GM21619 (cell line): ENCODE measurements at regions not wholly inside any gene's neighbourhood (a gene's known extent, or its start where the extent isn't known, plus 50 kb on each side); places are given as distances from the start of the nearest gene placed in this dataset.

Experiments
- ATAC-seq: cut with Tn5 transposase; IDR thresholded peaks from one replicate; pipeline ENCODE4 v1.9.1; 2021; ENCODE audit not compliant: unreplicated experiment

- ATAC-seq: no peak
These were observed 93.4 kb downstream of the ABHD5 start for GRCh38 chr3:43783987-43784639.

DNA sequence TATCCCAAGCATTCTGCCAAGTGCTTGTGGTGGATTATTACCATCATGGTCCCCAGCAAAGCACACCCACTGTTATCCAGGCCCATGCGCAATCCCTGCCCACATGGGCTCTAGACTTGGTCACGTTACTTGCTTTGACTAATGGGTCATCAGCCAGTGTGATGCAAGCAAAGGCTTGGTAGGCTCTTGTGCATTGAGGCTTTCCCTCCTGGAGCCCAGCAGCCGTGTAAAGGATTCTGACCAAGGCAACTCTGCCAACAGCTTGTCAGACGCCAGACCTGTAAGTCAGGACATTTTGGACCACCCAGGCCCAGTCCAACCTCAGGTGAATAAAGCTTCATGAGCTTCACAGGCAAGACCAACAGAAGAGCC is 93.9 kb downstream of the ABHD5 start:
- no peak for ATAC-seq

GRCh38 chr3:43785551-43785950 is 94.8 kb downstream of the ABHD5 start:
- no peak for ATAC-seq

- no peak for ATAC-seq
These were observed 95.4 kb downstream of the ABHD5 start for GRCh38 chr3:43786102-43786501.

GRCh38 chr3:43786526-43787305 is 96.0 kb downstream of the ABHD5 start:
- no peak for ATAC-seq

DNA sequence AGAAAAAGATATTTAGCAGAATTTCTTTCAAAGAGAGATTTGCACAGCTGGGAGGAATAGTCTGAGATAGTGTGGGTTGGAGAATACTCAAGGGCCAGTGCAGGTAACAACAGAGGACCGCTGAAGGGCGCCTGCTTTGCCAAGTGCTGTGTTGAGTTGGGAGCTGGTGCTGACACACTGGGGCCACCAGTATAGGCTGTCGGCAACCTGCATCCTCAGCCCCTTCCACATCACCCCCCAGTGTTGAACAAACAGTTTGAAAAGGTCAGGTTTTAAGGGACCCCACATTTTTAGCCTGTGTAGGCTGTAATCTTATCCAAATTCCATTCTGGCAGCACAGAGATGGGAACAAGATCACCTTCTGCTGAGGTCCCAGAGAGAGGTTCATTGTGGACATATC is 96.6 kb downstream of the ABHD5 start:
- ATAC-seq: no peak

GRCh38 chr3:43789028-43789427 is 98.3 kb downstream of the ABHD5 start:
- no peak for ATAC-seq

DNA sequence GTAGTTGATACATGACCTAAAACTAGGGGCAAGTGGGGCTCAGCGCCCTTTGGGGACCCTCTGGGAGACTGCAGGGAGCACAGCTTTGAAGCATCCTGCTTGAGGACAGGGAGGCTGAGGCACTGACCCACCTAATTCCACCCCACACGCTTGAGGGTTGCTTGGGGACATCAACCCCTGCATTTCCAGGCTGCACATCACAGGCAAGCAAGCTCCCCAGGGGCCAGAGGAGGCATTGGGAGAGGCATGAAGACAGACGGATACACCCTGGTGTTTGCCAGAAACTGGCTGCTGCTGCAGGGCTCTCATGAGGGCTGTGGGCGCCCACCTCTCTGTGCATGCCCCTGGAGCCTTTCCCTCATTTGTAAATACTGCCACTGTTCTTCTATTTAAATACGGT is 99.3 kb downstream of the ABHD5 start:
- ATAC-seq: no peak

DNA sequence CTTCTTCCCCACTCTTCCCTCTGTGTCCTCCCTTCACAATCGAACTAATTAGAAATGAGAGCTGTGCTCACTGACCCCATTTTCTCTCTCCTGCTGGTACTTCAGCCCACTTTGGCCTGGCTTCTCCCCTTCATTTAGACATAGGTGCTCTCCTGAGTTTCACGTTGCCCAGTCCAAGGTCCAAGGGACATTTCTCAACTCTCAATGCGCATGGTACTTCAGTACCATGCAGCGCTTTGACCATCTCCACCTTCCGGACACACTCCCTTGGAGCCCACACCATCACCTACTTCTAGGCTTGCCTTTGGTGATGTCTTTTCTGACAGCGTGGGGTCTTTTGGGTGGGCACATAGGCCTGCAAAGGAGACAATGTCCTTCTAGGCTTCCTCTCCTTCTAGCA is 99.7 kb downstream of the ABHD5 start:
- no peak for ATAC-seq

- no peak for ATAC-seq
These were observed 100.5 kb downstream of the ABHD5 start for GRCh38 chr3:43791246-43791645.

DNA sequence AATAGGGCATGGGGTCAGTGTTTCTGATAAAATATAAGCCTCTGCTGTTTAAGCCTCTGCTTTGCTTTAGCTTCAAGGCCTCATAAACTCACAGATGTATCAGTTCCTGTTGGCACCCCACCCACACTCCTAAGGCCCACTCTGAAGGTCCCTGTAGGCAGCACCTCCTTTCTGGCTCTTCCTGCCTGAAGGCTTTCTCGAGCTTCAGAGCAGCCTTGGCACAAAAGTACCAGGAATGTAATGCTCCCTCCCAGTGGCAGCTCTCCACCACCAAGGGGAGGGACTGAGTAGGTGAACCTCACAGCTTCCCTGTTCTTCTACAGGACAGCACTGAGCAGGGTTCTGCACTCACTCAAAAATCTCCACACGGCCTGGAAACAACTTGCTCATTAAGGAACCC is 102.2 kb downstream of the ABHD5 start:
- no peak for ATAC-seq

DNA sequence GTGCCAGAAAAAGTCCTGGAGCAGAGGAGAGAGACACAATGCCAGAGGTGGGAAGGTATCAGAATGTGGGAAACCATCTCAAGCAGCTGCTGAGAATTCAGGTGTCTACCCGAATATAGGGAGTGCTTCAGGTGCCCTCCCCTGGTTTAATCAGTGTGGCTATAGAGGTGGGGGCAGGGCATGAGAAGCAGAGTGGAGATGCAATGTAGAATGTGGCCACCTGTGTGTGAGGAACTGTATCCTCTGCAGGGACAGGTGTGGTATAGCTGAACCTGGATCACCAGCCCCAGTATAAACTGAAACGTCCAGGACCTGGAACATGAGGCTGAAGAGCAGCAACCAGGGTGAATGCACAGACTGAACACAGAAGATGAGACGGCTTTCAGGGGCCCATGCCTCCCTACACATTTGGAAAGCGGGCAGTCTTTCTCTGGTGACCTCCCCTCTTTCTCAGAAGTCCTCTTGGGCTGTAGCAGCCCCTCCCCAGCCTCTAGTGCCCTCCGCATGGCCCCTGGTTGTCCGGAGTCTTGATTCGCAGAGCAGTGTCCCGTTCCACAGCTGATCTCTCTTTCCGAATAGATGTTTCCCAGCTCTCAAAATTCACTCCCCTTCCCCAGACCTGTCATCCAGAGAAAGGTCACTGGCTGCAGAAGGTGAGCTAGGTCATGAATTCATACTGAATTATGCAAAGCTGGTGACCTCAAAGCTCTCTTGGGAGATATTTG is 103.1 kb downstream of the ABHD5 start:
- no peak for ATAC-seq

DNA sequence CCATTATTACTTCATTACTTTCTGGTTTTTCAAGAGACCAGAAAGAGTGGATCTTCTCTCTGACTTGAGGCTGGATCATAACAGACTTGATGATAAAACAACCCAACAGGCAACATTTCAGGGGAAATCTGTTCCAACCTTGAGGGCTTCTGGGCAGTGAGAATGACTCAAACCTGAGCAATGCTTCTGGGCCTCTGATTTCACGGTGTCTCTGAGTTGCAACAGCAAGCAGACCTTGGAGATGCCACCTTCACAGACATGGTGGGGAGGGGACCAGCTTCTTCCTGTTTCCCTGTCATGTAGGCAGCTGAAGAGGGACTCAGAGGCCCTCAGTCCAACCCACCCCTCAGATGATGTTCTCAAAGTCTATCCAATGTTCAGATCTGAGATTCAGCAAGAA is 104.0 kb downstream of the ABHD5 start:
- no peak for ATAC-seq

DNA sequence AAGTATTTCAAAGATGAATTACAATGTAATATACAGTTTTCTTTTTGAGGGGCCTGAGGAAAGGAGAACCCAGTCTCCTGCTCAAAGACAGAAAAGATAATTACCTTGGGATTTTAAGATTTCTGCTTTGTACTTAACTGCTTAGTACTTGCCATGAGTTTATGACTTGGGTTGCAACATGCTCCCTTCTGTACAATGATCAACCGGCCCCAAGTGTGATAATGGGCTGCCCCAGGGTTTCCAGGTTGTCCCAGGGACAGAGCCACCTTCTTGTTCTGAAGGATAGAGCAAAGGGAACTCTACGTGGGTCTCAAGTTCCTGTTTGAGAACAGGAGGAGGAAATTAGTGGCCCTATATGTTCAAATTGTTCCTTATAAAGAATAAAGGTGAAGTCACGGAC is 104.8 kb downstream of the ABHD5 start:
- no peak for ATAC-seq

DNA sequence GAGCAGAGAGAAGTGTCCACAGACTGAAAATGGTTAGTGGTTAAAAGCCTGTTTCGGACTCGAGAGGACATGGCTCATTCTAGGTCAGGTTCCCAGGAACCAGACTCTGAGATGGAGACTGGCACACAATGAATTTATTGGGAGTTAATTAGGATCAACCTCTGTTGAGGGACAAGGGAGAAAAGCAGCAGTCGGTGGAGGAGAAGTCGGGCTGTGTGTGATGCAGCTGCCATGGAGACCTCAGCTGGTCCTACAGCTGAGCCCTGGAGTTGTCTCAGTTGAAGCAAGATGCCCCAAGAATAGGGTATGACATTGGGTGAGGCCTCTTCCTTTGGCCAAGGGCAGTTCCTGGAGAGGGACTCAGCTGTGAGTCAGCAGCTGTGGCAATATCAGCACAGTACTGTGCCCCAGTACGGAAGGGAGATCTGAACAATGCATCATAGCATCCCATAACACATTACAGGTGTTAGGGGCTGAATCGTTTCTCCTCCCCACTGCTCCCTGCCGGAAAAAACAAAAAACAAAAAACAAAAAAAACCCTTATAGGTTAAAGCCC is 105.4 kb downstream of the ABHD5 start:
- no peak for ATAC-seq

- ATAC-seq: no peak
These were observed 107.1 kb downstream of the ABHD5 start for GRCh38 chr3:43797794-43798193.

DNA sequence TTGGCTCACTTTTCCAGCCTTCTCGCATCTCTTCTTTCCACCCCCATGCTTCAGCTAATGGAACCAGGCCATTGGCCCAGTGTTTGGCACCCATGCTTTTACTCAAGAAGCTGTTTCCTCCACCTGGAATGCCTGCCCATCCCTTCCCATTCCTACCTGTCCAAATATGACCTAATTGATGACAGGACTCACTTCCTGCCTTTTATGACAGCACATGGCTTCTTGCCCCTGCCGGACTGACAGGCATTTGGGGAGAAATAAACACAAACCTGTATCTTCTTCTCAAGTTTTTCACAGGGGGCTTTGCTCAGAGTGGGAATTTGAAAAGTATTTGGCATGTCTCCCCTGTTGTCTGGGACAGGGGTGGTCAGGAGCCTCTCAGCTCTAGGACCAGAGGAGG is 120.1 kb downstream of the ABHD5 start:
- ATAC-seq: no peak

DNA sequence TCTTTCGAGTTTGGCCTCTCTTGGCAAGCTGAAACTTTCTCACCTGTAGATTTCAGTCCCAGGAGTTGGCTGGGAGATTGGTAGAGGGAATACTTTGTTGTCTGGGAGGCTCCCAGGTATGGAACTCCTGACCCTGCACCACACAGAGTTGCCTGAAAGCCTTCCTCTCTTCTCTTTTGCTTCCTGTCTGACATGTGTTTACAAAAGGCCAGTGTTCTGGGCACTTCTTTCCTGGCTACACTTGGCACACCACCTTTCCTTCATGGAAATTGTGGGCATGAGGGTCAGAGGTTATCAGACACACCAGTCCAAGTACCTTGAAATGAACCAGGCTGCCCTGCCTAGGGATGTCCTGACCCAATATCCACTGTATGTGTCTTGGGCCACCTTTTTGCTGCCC is 123.7 kb downstream of the ABHD5 start:
- ATAC-seq: no peak

DNA sequence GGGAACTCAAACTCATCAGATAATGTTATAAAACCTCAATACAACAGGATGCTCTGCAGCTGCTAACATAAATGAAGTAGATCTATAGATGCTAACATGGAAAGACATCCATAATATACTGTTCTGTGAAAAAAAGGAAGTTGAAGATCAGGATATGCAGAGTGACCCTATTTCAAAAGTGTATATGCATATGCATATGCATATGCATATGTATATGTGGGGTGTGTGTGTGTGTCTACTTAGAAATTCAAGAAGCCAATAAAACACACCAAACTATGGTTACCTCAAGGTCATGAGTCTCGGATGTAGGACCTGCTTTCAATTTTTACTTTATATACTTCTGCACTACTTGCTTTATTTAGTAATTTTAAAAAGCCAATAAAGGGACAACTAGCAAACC is 125.6 kb downstream of the ABHD5 start:
- ATAC-seq: no peak

GRCh38 chr3:43817064-43817463 is 126.3 kb downstream of the ABHD5 start:
- ATAC-seq: no peak

DNA sequence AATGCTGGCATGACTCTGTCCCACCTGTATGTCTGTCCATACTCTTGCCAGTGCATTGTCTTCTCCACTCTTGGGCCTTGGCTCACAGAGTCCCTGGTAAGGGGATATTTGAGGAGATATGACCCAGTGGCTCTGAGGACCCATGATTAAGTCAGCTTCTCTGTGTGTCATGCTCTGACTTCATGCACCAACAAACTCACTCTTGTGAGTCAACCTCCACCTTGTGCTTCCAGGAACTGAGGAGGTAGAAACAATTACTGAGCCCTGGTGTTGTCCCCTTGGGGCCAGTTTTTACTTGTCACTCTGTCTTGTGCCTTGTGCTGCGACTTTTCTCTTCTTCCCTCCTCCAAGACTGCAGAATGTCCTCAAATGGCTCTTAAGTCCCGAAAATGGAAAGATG is 127.1 kb downstream of the ABHD5 start:
- no peak for ATAC-seq

DNA sequence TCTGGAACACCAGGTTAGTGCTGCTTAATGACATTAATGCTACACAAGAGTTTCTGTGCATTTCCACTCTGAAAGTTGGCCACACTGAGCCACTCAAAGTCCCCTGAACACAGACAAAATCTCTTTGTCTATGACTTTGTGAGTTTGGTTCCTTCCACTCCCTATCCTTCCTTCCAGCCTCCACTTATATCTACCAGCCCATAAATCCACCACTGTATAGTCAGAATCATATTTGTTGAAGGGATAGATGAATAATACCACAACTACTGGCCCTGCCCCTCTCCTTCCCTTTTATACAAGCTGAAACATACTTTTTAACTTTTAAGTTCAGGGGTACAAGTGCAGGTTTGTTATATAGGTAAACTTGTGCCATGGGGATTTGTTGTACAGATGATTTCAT is 127.5 kb downstream of the ABHD5 start:
- no peak for ATAC-seq
